Transverse colon (tissue), 4 donors: ENCODE measurements at regions not wholly inside any gene's neighbourhood (a gene's known extent, or its start where the extent isn't known, plus 50 kb on each side); places are given as distances from the start of the nearest gene placed in this dataset.

Experiments
- DNase-seq: peaks from one replicate; pipeline ENCODE4 v3.0.0-alpha.2; 2019
- H3K27ac ChIP-seq, 4 donors: fragments of 200-600 bp; sonication (generic); 2 replicates each; pipeline ENCODE4 v1.5.1; 2016 to 2018; ENCODE audit warnings: inconsistent platforms in 4 of 4
- H3K27me3 ChIP-seq: fragments of 200-600 bp; sonication (generic); 2 replicates; pipeline ENCODE4 v1.5.1; 2017; ENCODE audit warnings: inconsistent platforms
- H3K36me3 ChIP-seq, 4 donors: fragments of 200-600 bp; sonication (generic); 2 replicates each; pipeline ENCODE4 v1.5.1; 2017 to 2019; ENCODE audit warnings: inconsistent platforms in 4 of 4
- H3K4me1 ChIP-seq, 4 donors: fragments of 200-600 bp; sonication (generic); 2 replicates each; pipeline ENCODE4 v1.5.1; 2017 to 2020; ENCODE audit warnings: inconsistent platforms in 4 of 4
- H3K4me3 ChIP-seq, 4 donors: fragments of 200-600 bp; sonication (generic); 1 replicate in 1 of 4; 2 replicates in 3 of 4; pipeline versions ENCODE4 v1.5.1 to v1.6.1; 2017 to 2019; ENCODE audit warnings: inconsistent platforms in 4 of 4
- H3K9me3 ChIP-seq, 2 donors: fragments of 200-600 bp; sonication (generic); 2 replicates each; pipeline ENCODE4 v1.5.1; 2017 to 2019; ENCODE audit warnings: inconsistent platforms in 2 of 2
- EP300 ChIP-seq: sonication (generic); formaldehyde crosslinking; IDR thresholded peaks from one replicate; pipeline ENCODE4 v1.6.1; 2017; ENCODE audit warnings: antibody characterized with exemption, low read depth
- POLR2A ChIP-seq: fragments of 450-650 bp; IDR thresholded peaks from one replicate; pipeline ENCODE4 v1.6.1; 2016; ENCODE audit warnings: antibody characterized with exemption, mild to moderate bottlenecking, moderate library complexity
- POLR2AphosphoS5 ChIP-seq, 3 donors: sonication (generic); formaldehyde crosslinking; IDR thresholded peaks; one replicate each; pipeline ENCODE4 v1.6.1; 2016; ENCODE audit warnings: antibody characterized with exemption in 3 of 3
- WGBS, 2 donors: methylation state at CpG; one replicate each; pipeline ENCODE4 v1.1.5; 2018; ENCODE audit warnings: low coverage in 1 of 2; 5-methylcytosine and 5-hydroxymethylcytosine counted together
- in situ Hi-C, 4 donors: fragments of 200-750 bp; cut with MboI; loops; one replicate each; pipeline versions ENCODE4 v1.15.0 to v1.15.1; 2017; ENCODE audit warnings: low sequenced_read_pairs in 3 of 4, low pct_ligation_motif_present in 1 of 4, low pct_unique_long_range_greater_than_20kb in 1 of 4
- intact Hi-C: fragments of 100-400 bp; cut with DNase I; formaldehyde crosslinking; loops from one replicate; pipeline ENCODE4 v1.15.1; 2023; ENCODE audit warnings: low total_unique reads
- TF ChIP-seq, protein P1 (sequence below), 5 experiments: fragments of 200-600 bp in 3 of 5; fragments of 450-650 bp in 2 of 5; sonication (generic) in 3 of 5; IDR thresholded peaks; 1 replicate in 2 of 5; 2 replicates in 3 of 5; pipeline ENCODE4 v1.5.1; 2016 to 2017; ENCODE audit warnings: antibody characterized with exemption in 5 of 5, inconsistent platforms in 3 of 5, mild to moderate bottlenecking in 2 of 5, moderate library complexity in 1 of 5

DNA sequence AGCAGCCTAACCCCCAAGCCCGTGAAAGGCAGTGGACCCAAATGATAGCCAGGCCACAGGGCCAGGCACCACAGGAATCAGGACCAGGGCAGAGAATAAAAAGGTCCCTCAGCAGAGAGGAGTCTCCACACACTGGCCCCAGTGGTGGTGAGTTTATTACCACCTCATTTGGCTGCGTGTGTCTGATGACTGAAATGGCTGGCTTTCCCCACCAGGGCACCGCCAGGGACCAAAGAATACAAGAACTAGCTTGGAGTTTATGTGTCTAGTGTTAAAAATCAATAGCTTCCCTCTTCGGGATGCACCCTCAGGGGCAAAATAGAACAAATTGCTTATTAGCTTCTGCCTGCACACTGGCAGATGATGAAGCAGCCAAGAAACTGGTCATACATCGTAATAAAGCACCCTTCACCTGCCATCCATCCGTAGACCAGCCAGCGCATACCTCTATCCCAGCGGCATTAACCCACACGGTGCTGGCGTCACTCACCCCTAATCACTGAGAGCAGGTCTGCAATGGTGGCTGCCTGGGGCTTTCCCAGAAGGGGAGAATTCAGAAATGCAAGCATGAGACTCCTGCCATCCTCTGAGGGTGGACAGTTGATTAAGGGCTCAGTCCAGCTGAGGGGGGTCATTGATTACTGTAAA lies 223.7 kb upstream of the ZMIZ1 start:
- H3K27me3 ChIP-seq: no peaks in the 10 kb centered on the region
- no peak for TF ChIP-seq EP300
- TF ChIP-seq, protein P1, sequence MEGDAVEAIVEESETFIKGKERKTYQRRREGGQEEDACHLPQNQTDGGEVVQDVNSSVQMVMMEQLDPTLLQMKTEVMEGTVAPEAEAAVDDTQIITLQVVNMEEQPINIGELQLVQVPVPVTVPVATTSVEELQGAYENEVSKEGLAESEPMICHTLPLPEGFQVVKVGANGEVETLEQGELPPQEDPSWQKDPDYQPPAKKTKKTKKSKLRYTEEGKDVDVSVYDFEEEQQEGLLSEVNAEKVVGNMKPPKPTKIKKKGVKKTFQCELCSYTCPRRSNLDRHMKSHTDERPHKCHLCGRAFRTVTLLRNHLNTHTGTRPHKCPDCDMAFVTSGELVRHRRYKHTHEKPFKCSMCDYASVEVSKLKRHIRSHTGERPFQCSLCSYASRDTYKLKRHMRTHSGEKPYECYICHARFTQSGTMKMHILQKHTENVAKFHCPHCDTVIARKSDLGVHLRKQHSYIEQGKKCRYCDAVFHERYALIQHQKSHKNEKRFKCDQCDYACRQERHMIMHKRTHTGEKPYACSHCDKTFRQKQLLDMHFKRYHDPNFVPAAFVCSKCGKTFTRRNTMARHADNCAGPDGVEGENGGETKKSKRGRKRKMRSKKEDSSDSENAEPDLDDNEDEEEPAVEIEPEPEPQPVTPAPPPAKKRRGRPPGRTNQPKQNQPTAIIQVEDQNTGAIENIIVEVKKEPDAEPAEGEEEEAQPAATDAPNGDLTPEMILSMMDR (IDR thresholded peaks at IDR 0.05): no peak
- TF ChIP-seq POLR2AphosphoS5 (IDR thresholded peaks at IDR 0.05): no peak
- TF ChIP-seq POLR2A: no peak
- no peaks in the 10 kb centered on the region for H3K9me3 ChIP-seq
- no peak overlapping the region for H3K4me3 ChIP-seq
- WGBS, 2 donors: 67 to 74% methylated on average over 4 to 10 of the region's 10 CpGs
- H3K4me1 ChIP-seq: no peaks in the 10 kb centered on the region
- in situ Hi-C loops (no loop called here), intact Hi-C loops (no loop called here)
- no peaks in the 10 kb centered on the region for H3K36me3 ChIP-seq
- DNase-seq: no peak
- H3K27ac ChIP-seq: no peak overlapping the region

DNA sequence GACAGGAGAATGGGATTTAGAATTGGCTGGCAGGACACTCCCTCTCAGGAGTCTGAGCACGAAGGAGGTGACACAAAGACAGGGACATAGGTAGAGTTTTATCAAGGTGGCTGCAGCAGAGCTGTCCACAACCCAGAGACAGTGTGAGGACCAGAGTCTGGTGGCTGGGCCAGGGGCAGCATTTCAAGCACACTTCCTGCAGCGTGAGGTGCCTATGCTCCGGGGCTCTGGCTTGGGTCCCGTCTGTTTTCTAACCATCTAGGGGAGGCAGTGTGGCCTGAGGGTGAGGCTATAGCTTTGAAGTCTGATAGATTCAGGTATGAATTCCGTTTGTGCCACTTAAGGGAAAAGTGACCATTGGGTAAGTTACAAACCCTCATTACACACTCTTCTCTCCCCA lies 222.7 kb upstream of the ZMIZ1 start:
- H3K27me3 ChIP-seq: no peaks in the 10 kb centered on the region
- no peaks in the 10 kb centered on the region for H3K9me3 ChIP-seq
- in situ Hi-C loops (no loop called here), intact Hi-C loops (no loop called here)
- no peak overlapping the region for H3K4me3 ChIP-seq
- DNase-seq: no peak
- no peaks in the 10 kb centered on the region for H3K36me3 ChIP-seq
- no peaks in the 10 kb centered on the region for H3K4me1 ChIP-seq
- WGBS, 2 donors: 76% methylated on average over 5 of the region's 5 CpGs; no CpG with 5 or more reads in 1 of the 2 donors
- TF ChIP-seq EP300 (no peak), POLR2A (no peak), POLR2AphosphoS5 (IDR thresholded peaks at IDR 0.05) (no peak)
- TF ChIP-seq, protein P1 (IDR thresholded peaks at IDR 0.05): no peak
- no peak overlapping the region for H3K27ac ChIP-seq

DNA sequence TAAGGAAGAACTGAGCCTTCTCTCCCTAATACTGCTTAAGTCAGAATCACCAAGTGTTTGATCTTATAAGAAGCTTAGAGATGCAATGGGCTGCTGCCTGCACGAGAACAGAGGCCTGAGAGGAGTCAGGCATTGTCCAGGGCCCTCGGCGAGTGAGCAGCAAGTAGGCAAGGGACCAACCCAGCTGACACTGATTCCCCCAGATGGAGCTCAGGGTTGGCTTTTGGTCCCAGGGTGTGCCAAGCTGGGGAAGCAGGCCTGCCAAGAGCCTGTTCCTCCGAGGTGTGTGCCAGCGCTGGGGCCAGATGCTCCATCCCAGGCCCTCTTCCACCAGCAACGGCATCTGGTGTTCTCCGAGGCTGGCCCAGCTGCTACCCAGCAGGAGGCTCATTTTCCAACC lies 222.0 kb upstream of the ZMIZ1 start:
- no peak for DNase-seq
- WGBS, 2 donors: 89 to 96% methylated on average over 3 to 4 of the region's 7 CpGs

DNA sequence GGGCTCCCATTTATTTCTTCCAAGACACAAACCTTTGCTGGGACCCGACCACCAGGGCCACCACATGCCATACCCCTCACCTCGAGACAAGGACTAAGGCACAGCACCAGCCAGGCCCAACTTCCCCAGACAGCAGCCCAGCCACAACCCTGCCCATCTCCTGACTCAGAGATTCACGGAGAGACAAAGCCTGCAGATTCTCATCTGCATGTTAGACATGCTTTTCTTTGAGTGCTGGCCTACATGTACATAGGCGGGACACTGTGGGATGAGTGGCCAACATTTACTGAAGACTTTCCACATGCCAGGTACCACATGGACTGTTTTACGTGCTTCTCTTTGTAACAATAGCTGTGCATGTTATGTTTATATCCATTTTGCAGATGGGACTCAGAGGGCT lies 221.3 kb upstream of the ZMIZ1 start:
- in situ Hi-C loops (no loop called here), intact Hi-C loops (no loop called here)
- TF ChIP-seq EP300 (no peak), POLR2A (no peak), POLR2AphosphoS5 (IDR thresholded peaks at IDR 0.05) (no peak)
- TF ChIP-seq, protein P1 (IDR thresholded peaks at IDR 0.05): no peak
- Histone ChIP-seq H3K4me1 (no peaks in the 10 kb centered on the region), H3K27me3 (no peaks in the 10 kb centered on the region), H3K27ac (no peak overlapping the region), H3K4me3 (no peak overlapping the region), H3K9me3 (no peaks in the 10 kb centered on the region), H3K36me3 (no peaks in the 10 kb centered on the region)
- DNase-seq: no peak
- 78 to 100% methylated on average over 1 to 5 of the region's 5 CpGs for WGBS, 2 donors

More for the DNA sequence above, 222.0 kb upstream of the ZMIZ1 start:
- Histone ChIP-seq H3K27me3 (no peaks in the 10 kb centered on the region), H3K36me3 (no peaks in the 10 kb centered on the region), H3K9me3 (no peaks in the 10 kb centered on the region), H3K4me3 (no peak overlapping the region), H3K4me1 (no peaks in the 10 kb centered on the region), H3K27ac (no peak overlapping the region)
- TF ChIP-seq POLR2AphosphoS5 (IDR thresholded peaks at IDR 0.05) (no peak), POLR2A (no peak), EP300 (no peak)
- intact Hi-C loops: no loop called here
- in situ Hi-C loops: no loop called here

DNA sequence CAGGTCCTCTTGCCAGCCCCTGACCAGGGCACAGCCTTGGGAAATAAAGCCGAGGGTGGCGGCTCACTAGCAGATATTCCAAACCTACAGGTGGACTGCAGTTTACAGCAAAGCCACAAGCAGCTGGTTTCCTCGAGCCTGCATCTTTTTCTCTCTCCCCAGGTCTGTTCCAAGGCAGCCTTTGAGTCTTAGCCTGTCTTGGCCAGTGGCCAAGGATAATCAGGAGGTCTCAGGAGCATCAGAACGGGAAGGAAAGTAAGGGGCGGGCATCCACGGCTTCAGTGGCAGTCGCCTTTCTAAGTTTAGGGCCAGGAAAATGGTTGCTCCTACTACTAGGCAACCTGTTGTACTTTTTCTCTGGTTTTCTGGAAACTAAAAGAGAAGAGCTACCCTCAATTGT lies 219.7 kb upstream of the ZMIZ1 start:
- no peak for DNase-seq
- WGBS, 2 donors: 72% methylated on average over 7 of the region's 7 CpGs; no CpG with 5 or more reads in 1 of the 2 donors

More for the DNA sequence above, 219.7 kb upstream of the ZMIZ1 start:
- Histone ChIP-seq H3K4me3 (no peak overlapping the region), H3K27me3 (no peaks in the 10 kb centered on the region), H3K9me3 (no peaks in the 10 kb centered on the region), H3K4me1 (no peaks in the 10 kb centered on the region), H3K36me3 (no peaks in the 10 kb centered on the region), H3K27ac (no peak overlapping the region)
- TF ChIP-seq, protein P1 (IDR thresholded peaks at IDR 0.05): no peak
- TF ChIP-seq POLR2A (no peak), EP300 (no peak), POLR2AphosphoS5 (IDR thresholded peaks at IDR 0.05) (no peak)
- intact Hi-C loops: no loop called here
- in situ Hi-C loops: no loop called here
